ENCODE measurements at regions not wholly inside any gene's neighbourhood (a gene's known extent, or its start where the extent isn't known, plus 50 kb on each side); places are given as distances from the start of the nearest gene placed in this dataset.

DNA sequence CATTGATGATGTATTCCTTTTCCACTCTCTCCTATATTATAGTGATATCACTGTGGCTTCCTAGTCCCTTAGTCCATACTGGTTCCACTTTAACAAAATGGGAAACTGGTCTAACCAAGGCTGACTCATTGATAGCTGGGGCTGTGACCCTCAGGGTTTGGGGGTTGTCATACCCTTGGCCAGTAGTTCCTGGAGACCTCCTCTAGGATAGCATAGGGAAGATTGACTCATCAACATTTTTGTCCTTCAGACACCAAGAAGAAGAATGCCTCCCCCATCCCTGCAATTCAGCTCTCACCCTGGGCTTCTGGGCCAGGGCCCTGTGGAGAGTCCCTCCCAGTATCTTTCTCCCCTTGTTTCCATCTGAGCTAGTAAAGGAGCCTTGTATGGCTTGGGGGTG is 68.8 kb upstream of the PRPS1 start:
- Histone ChIP-seq H3K4me1 (ENCODE audit: control insufficient read depth, insufficient read depth, low read length) (no peaks in the 10 kb centered on the region), H3K36me3 (ENCODE audit: control insufficient read depth, insufficient read depth, low read length) (no peaks in the 10 kb centered on the region), H3K4me3 (ENCODE audit: low read length) (no peak overlapping the region), H3K27ac (ENCODE audit: low read length) (no peak overlapping the region), H3K27me3 (ENCODE audit: control insufficient read depth, insufficient read depth, low read length) (no peaks in the 10 kb centered on the region), H3K9me3 (ENCODE audit: control insufficient read depth, insufficient read depth, low read length) (no peaks in the 10 kb centered on the region)
- no peaks in the 10 kb centered on the region for H3K36me3 Mint-ChIP-seq
- no peak overlapping the region for H3K4me3 Mint-ChIP-seq
- no peaks in the 10 kb centered on the region for H3K27me3 Mint-ChIP-seq (ENCODE audit: low read depth in 2 of 2)
- intact Hi-C loops (cut with micrococcal nuclease), result no loop called here
- ATAC-seq, result no peak
- no peak overlapping the region for H3K27ac Mint-ChIP-seq
- no peaks in the 10 kb centered on the region for H3K9me3 Mint-ChIP-seq
- DNase-seq, result no peak
- no peaks in the 10 kb centered on the region for H3K4me1 Mint-ChIP-seq
- TF ChIP-seq, protein P1, sequence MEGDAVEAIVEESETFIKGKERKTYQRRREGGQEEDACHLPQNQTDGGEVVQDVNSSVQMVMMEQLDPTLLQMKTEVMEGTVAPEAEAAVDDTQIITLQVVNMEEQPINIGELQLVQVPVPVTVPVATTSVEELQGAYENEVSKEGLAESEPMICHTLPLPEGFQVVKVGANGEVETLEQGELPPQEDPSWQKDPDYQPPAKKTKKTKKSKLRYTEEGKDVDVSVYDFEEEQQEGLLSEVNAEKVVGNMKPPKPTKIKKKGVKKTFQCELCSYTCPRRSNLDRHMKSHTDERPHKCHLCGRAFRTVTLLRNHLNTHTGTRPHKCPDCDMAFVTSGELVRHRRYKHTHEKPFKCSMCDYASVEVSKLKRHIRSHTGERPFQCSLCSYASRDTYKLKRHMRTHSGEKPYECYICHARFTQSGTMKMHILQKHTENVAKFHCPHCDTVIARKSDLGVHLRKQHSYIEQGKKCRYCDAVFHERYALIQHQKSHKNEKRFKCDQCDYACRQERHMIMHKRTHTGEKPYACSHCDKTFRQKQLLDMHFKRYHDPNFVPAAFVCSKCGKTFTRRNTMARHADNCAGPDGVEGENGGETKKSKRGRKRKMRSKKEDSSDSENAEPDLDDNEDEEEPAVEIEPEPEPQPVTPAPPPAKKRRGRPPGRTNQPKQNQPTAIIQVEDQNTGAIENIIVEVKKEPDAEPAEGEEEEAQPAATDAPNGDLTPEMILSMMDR (IDR thresholded peaks at IDR 0.05), result no peak

DNA sequence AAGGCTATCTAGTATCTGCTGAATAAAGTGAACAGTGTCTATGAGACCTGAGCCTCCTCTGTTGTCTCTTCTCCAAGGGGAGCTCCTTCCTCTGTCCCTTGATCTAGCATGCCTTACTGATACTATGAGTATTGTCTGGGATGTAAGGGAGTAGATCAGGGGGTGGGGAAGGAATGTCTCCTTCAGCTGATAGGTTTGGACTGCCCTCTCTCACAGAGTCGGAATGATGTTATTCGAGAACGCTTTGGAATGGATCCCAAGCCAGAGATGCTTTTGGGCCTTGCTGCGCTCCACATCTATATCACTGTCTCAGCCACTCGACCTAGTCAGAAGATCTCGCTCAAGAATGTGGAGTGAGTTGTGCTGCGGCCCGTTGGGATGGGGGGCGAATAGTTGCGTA is 68.3 kb upstream of the PRPS1 start:
- Mint-ChIP-seq H3K36me3 (no peaks in the 10 kb centered on the region), H3K27me3 (ENCODE audit: low read depth in 2 of 2) (no peaks in the 10 kb centered on the region), H3K27ac (no peak overlapping the region), H3K4me3 (no peak overlapping the region), H3K9me3 (no peaks in the 10 kb centered on the region), H3K4me1 (no peaks in the 10 kb centered on the region)
- TF ChIP-seq, protein P1 (IDR thresholded peaks at IDR 0.05), result no peak
- intact Hi-C loops (cut with micrococcal nuclease), result no loop called here
- H3K27ac ChIP-seq (ENCODE audit: low read length), result no peak overlapping the region
- no peaks in the 10 kb centered on the region for H3K27me3 ChIP-seq (ENCODE audit: control insufficient read depth, insufficient read depth, low read length)
- no peaks in the 10 kb centered on the region for H3K4me1 ChIP-seq (ENCODE audit: control insufficient read depth, insufficient read depth, low read length)
- H3K9me3 ChIP-seq (ENCODE audit: control insufficient read depth, insufficient read depth, low read length), result no peaks in the 10 kb centered on the region
- 98% methylated on average over 5 of the region's 10 CpGs for WGBS (ENCODE audit: insufficient coverage)
- DNase-seq (no peak), ATAC-seq (no peak)
- H3K36me3 ChIP-seq (ENCODE audit: control insufficient read depth, insufficient read depth, low read length), result no peaks in the 10 kb centered on the region
- H3K4me3 ChIP-seq (ENCODE audit: low read length), result no peak overlapping the region

DNA sequence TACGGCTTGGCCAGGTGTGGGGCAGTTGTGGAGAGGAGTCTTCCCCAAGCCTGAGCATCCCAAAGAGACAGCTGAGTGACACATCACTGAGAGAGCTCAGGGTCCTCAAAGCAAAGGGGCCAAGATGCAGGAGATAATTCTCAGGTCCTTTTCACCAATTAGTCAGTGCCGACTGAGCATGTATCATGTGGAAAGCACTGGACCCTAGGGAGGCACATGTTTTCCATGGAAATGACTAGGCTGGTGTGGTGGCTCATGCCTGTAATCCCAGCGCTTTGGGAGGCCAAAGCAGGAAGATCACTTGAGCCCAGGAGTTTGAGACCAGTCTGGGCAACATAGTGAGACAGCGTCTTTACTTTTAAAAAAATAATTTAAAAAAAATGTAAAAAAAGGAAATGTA is 67.3 kb upstream of the PRPS1 start:
- WGBS (ENCODE audit: insufficient coverage), result 94% methylated on average over 3 of the region's 4 CpGs
- Histone ChIP-seq H3K27me3 (ENCODE audit: control insufficient read depth, insufficient read depth, low read length) (no peaks in the 10 kb centered on the region), H3K27ac (ENCODE audit: low read length) (no peak overlapping the region), H3K36me3 (ENCODE audit: control insufficient read depth, insufficient read depth, low read length) (no peaks in the 10 kb centered on the region), H3K4me1 (ENCODE audit: control insufficient read depth, insufficient read depth, low read length) (no peaks in the 10 kb centered on the region), H3K4me3 (ENCODE audit: low read length) (no peak overlapping the region), H3K9me3 (ENCODE audit: control insufficient read depth, insufficient read depth, low read length) (no peaks in the 10 kb centered on the region)
- intact Hi-C loops (cut with micrococcal nuclease), result no loop called here
- DNase-seq (no peak), ATAC-seq (no peak)
- no peaks in the 10 kb centered on the region for H3K9me3 Mint-ChIP-seq
- H3K27me3 Mint-ChIP-seq (ENCODE audit: low read depth in 2 of 2), result no peaks in the 10 kb centered on the region
- no peaks in the 10 kb centered on the region for H3K4me1 Mint-ChIP-seq
- H3K36me3 Mint-ChIP-seq, result no peaks in the 10 kb centered on the region
- no peak overlapping the region for H3K27ac Mint-ChIP-seq
- TF ChIP-seq, protein P1 (IDR thresholded peaks at IDR 0.05), result no peak
- H3K4me3 Mint-ChIP-seq, result no peak overlapping the region

DNA sequence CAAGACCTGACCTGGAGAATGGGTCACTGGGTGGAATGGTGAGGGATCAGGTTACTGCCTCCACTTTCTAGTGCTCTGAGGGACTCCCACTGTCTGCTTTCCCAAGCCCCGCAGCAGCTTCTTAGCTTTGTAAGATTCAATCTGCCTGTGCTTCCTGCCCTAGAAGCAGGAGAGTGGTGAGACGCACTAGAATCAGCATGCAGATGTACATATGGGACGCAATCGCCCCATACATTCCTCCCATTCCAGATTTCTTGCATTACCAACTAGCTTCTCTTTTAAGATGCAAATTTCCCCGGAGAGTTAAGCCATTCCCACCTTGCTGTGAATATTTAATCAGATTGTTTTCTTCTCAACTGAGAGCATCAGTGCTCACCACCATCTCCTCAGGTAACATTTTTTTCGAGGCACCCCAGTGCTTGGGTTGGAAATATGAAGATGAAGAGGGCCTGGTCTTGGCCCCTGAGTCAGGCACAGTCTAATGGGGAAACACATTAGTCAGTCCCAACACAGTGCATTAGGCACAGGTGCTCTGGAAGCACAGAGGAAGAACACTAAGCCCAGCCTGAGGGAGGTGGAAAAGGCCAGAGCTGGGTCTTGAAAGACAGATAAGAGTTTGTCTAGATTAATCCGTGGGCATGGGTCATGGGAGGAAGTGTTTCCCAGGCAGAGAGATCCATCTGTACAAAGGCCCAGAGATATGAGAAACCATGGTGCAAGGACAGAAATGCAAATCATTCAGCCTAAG is 66.7 kb upstream of the PRPS1 start:
- Mint-ChIP-seq H3K9me3 (no peaks in the 10 kb centered on the region), H3K27ac (no peak overlapping the region), H3K27me3 (ENCODE audit: low read depth in 2 of 2) (no peaks in the 10 kb centered on the region), H3K4me3 (no peak overlapping the region), H3K36me3 (no peaks in the 10 kb centered on the region), H3K4me1 (no peaks in the 10 kb centered on the region)
- WGBS (ENCODE audit: insufficient coverage), result 72% methylated on average over 5 of the region's 7 CpGs
- ATAC-seq (no peak), DNase-seq (no peak)
- Histone ChIP-seq H3K36me3 (ENCODE audit: control insufficient read depth, insufficient read depth, low read length) (no peaks in the 10 kb centered on the region), H3K4me1 (ENCODE audit: control insufficient read depth, insufficient read depth, low read length) (no peaks in the 10 kb centered on the region), H3K4me3 (ENCODE audit: low read length) (no peak overlapping the region), H3K9me3 (ENCODE audit: control insufficient read depth, insufficient read depth, low read length) (no peaks in the 10 kb centered on the region), H3K27ac (ENCODE audit: low read length) (no peak overlapping the region), H3K27me3 (ENCODE audit: control insufficient read depth, insufficient read depth, low read length) (no peaks in the 10 kb centered on the region)
- TF ChIP-seq, protein P1 (IDR thresholded peaks at IDR 0.05), result no peak
- intact Hi-C loops (cut with micrococcal nuclease), result no loop called here

Measured in natural killer cell (primary cell).